ENCODE measurements at regions not wholly inside any gene's neighbourhood (a gene's known extent, or its start where the extent isn't known, plus 50 kb on each side); places are given as distances from the start of the nearest gene placed in this dataset.

GRCh38 chr21:35895598-35895997 lies 164.7 kb downstream of the SETD4 start:
- DNase-seq (ENCODE audit: low spot score) = no peak

GRCh38 chr21:35893156-35893555 lies 167.2 kb downstream of the SETD4 start:
- DNase-seq (ENCODE audit: low spot score) = no peak

GRCh38 chr21:35886887-35887286 lies 173.4 kb downstream of the SETD4 start:
- no peak for DNase-seq (ENCODE audit: low spot score)

- DNase-seq (ENCODE audit: low spot score) = no peak
These were observed 174.3 kb downstream of the SETD4 start for GRCh38 chr21:35885942-35886541.

GRCh38 chr21:35882791-35883240 lies 177.5 kb downstream of the SETD4 start:
- DNase-seq (ENCODE audit: low spot score) = no peak

- DNase-seq (ENCODE audit: low spot score) = no peak
These were observed 186.9 kb downstream of the SETD4 start for GRCh38 chr21:35873441-35873840.

- no peak for DNase-seq (ENCODE audit: low spot score)
These were observed 188.4 kb downstream of the SETD4 start for GRCh38 chr21:35871906-35872305.

GRCh38 chr21:35868869-35869223 lies 191.5 kb downstream of the SETD4 start:
- DNase-seq (ENCODE audit: low spot score) = no peak

GRCh38 chr21:35868005-35868868 lies 192.1 kb downstream of the SETD4 start:
- no peak for DNase-seq (ENCODE audit: low spot score)

- no peak for DNase-seq (ENCODE audit: low spot score)
These were observed 196.3 kb downstream of the SETD4 start for GRCh38 chr21:35864039-35864438.

GRCh38 chr21:35862969-35863368 lies 197.4 kb downstream of the SETD4 start:
- DNase-seq (ENCODE audit: low spot score) = no peak

GRCh38 chr21:35861661-35862060 lies 198.7 kb downstream of the SETD4 start:
- DNase-seq (ENCODE audit: low spot score) = no peak

- no peak for DNase-seq (ENCODE audit: low spot score)
These were observed 200.0 kb downstream of the SETD4 start for GRCh38 chr21:35860189-35860869.

- no peak for DNase-seq (ENCODE audit: low spot score)
These were observed 200.6 kb downstream of the SETD4 start for GRCh38 chr21:35859677-35860076.

- no peak for DNase-seq (ENCODE audit: low spot score)
These were observed 203.2 kb downstream of the SETD4 start for GRCh38 chr21:35857095-35857494.

- DNase-seq (ENCODE audit: low spot score) = no peak
These were observed 204.8 kb downstream of the SETD4 start for GRCh38 chr21:35855484-35855883.

- DNase-seq (ENCODE audit: low spot score) = no peak
These were observed 206.0 kb downstream of the SETD4 start for GRCh38 chr21:35854281-35854680.

GRCh38 chr21:35853321-35854239 lies 206.7 kb downstream of the SETD4 start:
- no peak for DNase-seq (ENCODE audit: low spot score)

- no peak for DNase-seq (ENCODE audit: low spot score)
These were observed 207.5 kb downstream of the SETD4 start for GRCh38 chr21:35852820-35853219.

GRCh38 chr21:35850542-35851103 lies 209.7 kb downstream of the SETD4 start:
- DNase-seq (ENCODE audit: low spot score) = no peak

GRCh38 chr21:35850029-35850428 lies 210.3 kb downstream of the SETD4 start:
- no peak for DNase-seq (ENCODE audit: low spot score)

GRCh38 chr21:35849144-35849543 lies 211.2 kb downstream of the SETD4 start:
- no peak for DNase-seq (ENCODE audit: low spot score)

Measured in activated CD4-positive, alpha-beta T cell treated with anti-CD3 and anti-CD28 coated beads, Interleukin-2, Interleukin-4, amounts not matched to agents 100 ng/mL and 50 ng/mL, durations not matched to agents 16 hours and 8 hours (primary cell).